Suppressor macrophage treated with lipopolysaccharide for 1 hour (primary cell): ENCODE measurements at regions not wholly inside any gene's neighbourhood (a gene's known extent, or its start where the extent isn't known, plus 50 kb on each side); places are given as distances from the start of the nearest gene placed in this dataset.

Experiments
- DNase-seq, 3 donors: peaks; one replicate each; pipeline ENCODE4 v3.0.0-alpha.2; 2020 to 2022

GRCh38 chr11:70688142-70688541 lies 289.8 kb downstream of the CTTN start:
- no peak for DNase-seq

GRCh38 chr11:70689764-70690163 lies 291.4 kb downstream of the CTTN start:
- DNase-seq = no peak

- DNase-seq = no peak
These were observed 293.8 kb downstream of the CTTN start for GRCh38 chr11:70692131-70692530.

- no peak for DNase-seq
These were observed 296.0 kb downstream of the CTTN start for GRCh38 chr11:70694371-70694770.

DNA sequence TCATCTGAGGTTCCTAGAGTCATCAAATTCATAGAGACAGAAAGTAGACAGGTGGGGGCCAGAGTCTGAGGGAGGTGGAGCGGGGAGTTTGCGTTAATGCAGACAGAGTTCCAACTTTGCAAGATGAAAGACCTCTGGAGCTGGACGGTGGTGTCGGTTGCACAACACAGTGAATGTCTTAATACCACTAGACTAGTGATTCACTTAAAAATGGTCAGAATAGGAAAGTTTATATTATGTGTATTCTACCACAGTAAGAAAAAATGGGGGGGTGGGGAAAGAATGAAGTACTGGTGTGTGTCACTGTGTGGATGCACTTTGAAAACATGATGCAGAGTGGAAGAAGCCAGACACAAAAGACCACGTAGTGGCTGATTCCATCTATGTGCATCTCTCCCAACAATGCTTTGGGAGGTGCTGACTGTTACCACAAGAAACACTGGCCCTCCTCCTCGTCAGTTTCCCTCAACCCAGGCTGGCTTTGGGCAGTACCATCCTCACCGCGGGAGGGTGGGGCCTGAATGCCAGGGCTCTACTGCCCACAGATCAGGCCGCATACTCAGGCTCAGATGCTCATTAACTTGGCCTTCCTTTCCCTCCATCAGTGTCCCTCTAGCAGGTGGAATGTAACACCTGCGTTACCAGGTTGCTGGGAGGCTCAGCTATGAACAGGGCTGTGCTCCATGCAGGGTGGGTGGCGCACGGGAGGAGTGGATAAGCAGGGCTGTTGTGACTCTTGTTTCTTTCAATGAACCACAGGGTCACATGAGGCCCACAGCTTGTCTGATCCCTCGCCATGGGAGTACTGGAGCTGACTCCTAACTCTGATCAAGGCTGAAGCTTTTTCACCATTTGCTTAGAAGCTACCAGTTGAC lies 297.0 kb downstream of the CTTN start:
- no peak for DNase-seq

DNA sequence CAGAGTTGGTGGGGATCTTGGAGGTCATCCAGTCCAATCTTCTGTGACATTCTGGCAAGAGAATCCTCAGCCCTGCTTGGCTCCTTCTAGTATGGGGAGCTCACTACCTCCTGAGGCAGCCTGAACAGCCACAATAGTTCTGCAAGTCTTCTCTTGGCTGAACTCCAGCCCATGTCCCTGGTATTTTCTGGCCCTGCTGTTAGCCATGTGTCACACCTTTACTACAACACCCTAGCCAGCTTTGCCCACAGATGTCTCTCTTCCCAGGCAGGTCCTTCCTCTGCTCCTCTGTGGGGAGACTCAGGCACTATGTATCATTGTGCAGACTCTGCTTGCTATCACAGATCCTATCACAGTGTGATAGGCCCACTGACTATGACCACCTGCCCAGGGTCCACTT lies 297.7 kb downstream of the CTTN start:
- no peak for DNase-seq

DNA sequence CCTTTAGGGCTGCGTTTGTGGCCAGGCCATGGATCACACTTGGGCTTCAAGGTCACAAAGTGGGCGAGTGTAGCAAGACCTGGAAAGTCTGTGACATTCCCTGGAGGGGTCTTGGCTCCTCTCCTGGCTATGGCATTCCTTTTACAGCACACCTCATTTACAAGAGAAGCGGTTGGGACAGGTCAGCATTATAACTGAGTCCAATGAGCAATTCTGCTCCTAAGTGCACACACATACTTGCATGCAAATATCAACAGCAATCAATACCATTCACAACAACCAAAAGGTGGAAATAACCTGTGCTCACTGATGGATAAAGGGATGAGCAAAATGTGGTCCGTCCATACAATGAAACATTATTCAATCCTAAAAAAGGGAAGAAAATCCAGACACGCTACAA lies 298.2 kb downstream of the CTTN start:
- no peak for DNase-seq

GRCh38 chr11:70697701-70698100 lies 299.4 kb downstream of the CTTN start:
- DNase-seq = no peak

- no peak for DNase-seq
These were observed 300.5 kb downstream of the CTTN start for GRCh38 chr11:70698871-70699270.

DNA sequence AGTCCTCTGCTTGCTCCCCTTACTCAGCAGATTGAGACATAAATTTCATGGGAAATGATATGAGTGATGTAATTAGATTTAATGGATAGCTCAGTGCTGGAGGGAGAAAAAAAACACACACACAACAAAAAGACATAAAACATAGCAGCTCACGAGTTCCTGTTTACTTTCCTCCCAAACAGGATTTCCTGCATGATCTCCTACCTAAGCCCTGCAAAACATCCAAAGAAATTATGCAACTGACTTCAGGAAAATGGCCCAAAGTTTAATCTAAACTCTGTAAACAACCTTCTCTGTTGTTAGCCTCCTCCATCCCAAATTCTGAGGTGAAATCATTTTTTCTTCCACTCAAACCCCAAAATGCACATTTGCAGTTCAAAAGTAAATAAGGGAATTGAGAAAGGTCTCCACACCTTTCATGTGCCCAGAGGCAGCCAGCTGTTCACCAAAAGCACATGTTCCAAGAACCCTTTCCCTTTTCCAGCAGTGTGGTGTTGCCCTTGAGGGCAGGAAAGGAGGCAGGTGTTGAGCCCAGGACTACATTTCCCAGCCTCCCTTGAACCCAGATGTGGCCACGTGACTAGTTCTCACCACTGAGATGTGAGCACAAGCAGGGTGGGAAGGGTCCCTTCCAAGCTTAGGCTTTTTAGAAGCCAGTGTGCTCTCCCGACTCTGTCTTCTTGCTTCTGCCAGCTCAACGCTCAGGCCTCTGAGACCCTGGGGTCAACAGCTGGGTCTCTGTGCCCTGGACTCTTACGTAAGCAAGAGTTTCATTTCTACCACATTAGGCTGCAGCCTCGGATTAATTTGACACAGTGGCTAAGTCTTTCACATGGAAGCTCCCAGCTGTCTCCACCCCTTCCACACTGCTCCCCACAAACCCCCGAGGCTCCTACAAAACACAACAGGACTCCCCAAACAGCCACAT lies 301.2 kb downstream of the CTTN start:
- DNase-seq = no peak

DNA sequence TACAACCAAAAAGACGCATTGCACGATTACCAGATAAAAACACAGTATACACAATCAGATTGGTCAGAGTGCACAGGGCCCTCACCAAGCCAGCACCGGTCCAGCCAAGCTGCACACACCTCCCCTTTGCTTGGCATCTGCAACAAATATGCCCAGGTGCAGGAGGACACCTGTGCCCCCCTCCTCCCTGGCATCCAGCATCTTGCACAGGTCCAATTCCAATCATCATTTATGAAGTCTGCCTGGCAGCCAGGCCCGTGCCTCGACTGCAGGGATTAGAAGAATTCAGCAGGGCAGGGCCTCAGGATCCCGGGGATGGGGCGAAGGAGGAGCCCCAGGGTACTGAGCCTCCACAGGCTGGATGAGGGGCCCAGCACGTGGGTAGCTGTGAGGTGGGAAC lies 302.1 kb downstream of the CTTN start:
- no peak for DNase-seq

DNA sequence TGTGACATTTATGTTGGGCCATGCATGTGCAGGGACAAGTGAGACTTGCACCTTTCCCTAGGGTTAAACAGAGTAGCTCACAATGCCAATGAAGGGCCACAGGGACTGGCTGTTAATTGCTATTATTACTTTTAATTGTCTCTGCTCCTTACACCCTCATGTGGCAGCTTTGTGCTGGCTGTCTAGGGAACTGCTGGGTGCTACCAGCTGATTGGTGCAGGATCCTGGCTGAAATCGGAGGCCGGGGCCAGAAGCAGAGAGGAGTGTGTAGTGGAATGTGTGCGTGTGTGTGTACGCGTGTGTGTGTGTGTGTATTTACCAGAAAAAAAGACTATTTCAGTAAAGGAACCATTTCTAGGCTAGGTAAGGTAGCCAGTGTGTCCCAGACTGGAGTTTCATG lies 302.5 kb downstream of the CTTN start:
- DNase-seq = no peak

DNA sequence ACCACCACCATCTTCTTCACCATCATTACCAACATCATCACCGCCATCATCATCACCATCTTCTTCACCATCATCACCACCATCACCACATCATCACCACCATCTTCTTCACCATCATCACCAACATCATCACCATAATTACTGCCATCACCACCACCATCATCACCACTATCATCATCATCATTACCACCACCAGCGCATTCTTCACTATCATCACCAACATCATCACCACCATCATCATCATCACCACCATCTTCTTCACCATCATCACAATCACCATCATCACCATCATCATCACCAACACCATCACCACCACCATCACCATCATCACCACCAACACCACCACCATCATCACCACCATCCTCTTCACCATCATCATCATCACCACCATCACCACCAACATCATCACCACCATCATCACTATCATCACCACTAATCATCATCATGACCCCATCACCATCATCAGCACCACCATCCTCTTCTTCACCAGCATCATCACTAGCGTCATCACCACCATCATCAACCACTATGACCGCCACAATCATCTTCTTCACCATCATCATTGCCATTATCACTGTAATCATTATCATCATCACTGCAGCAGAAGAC lies 303.8 kb downstream of the CTTN start:
- no peak for DNase-seq

GRCh38 chr11:70703141-70704064 lies 305.1 kb downstream of the CTTN start:
- DNase-seq = no peak

GRCh38 chr11:70705097-70705496 lies 306.8 kb downstream of the CTTN start:
- no peak for DNase-seq

- no peak for DNase-seq
These were observed 307.6 kb downstream of the CTTN start for GRCh38 chr11:70705930-70706329.

DNA sequence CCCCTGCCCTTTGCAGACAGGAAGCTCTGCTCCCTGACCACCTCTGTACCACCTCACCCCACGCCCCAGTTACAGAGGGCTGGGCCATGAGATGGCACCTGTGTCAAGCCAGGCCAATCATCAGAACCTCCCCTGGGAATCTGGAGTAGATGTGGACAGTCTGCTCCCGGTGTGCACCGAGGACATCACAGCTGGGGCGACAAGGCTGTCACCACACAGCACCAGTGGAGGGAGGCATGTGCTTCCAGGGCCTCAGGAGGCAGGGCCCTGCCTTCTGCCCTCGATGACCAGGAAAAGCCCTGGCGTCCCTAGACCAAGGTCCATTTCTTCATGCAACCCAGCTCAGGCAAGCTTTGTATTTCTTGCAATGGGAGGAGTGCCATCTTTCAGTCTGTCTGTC lies 309.5 kb downstream of the CTTN start:
- no peak for DNase-seq

DNA sequence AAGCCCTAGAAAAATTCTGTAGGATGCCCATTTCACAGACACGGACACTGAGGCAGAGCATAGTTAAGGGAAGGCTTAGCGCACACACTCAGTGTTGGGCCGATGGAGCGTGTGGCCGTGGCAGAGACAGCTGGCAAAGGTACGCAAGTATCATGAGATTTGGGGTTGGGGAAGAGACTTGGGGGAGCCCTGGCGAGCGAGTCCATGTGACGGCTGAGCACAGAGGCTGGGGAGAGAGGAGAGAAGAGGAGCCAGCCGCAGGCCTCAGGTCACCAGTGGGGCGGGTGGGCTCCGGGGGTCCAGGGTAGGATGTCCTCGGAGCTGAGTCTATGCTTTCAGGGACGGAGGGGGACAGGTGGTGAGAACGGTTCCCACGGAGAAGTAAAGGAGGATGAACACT lies 311.3 kb downstream of the CTTN start:
- no peak for DNase-seq

GRCh38 chr11:70710192-70710591 lies 311.9 kb downstream of the CTTN start:
- DNase-seq = no peak

GRCh38 chr11:70710601-70711000 lies 312.3 kb downstream of the CTTN start:
- no peak for DNase-seq

DNA sequence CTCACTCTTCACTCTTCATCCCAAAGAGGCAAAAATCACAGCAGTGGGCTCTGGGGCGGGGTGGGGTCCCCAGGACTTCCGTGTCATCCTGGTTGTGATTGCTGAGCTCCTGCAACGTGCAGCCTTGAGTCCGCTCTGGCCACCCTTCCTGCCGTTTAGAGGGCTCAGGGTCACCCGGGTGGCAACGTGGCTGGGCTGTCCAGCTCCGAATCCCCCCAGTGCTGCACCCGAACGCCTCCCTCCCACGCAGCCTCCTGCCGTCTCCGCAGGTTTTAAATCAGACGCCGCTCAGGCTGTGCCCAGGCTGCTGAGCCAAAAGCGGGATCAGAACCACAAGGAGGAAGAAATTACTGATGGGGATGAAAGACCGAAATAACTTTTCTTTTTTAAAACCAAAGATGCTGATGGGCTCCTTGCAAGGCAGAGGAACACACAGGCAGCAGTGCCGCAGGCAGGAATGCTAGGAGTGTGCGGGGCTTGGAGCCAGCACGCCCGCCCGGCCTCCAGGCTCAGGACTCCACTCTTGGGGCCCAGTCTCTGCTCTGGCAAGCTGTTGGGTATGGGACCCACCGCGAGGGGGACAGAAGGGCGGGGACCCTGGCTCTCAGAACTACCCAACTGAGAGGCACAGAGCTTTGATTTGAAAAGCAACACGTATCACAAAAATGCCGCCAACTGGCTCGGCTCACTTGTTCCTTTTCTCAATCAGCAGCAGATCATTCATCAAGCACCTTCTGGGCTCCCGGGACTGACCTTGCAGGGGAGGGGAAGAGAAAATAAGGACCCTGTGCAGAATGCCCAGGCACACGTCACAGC lies 313.0 kb downstream of the CTTN start:
- no peak for DNase-seq

DNA sequence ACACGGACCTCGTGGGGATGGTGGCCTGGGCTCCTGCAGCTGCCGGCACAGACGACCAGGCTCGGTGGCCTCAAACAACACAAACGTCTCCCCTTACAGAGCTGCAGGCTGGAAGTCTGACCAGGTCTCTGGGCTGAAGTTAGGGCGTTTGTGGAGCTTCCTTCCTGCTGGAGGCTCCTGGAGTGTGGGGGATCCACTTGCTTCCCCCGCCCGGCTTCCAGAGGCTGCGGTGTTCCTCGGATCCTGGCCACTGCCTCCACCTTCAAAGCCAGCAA lies 313.5 kb downstream of the CTTN start:
- DNase-seq = no peak
